GM23338 (cell line): ENCODE measurements at regions not wholly inside any gene's neighbourhood (a gene's known extent, or its start where the extent isn't known, plus 50 kb on each side); places are given as distances from the start of the nearest gene placed in this dataset.

ENCODE experiments used
- ATAC-seq: fragments of 200-7000 bp; cut with Tn5 transposase; 3 replicates; pipeline ENCODE4 v1.9.1; 2020
- DNase-seq: peaks from one replicate; pipeline ENCODE4 v3.0.0-alpha.2; 2015; ENCODE audit warnings: low spot score
- H2AFZ ChIP-seq: fragments of 200-600 bp; sonication (generic); 2 replicates; pipeline ENCODE4 v1.8.0; 2016; ENCODE audit warnings: antibody characterized with exemption, mild to moderate bottlenecking, moderate library complexity
- H3F3A ChIP-seq: fragments of 200-600 bp; sonication (generic); replicated peaks from 2 replicates; pipeline ENCODE4 v1.8.0; 2017; ENCODE audit warnings: antibody characterized with exemption, mixed run types, low read depth
- H3K27ac ChIP-seq: fragments of 200-600 bp; sonication (generic); 2 replicates; pipeline ENCODE4 v1.6.1; 2016; ENCODE audit warnings: low read depth
- H3K27me3 ChIP-seq: fragments of 200-600 bp; sonication (generic); 2 replicates; pipeline ENCODE4 v1.8.0; 2016; ENCODE audit warnings: mild to moderate bottlenecking, mixed run types, moderate library complexity; ENCODE audit not compliant: insufficient read depth
- H3K36me3 ChIP-seq: fragments of 200-600 bp; sonication (generic); 2 replicates; pipeline ENCODE4 v1.8.0; 2016; ENCODE audit warnings: mild to moderate bottlenecking; ENCODE audit not compliant: insufficient read depth
- H3K4me1 ChIP-seq: fragments of 200-600 bp; sonication (generic); 2 replicates; pipeline ENCODE4 v1.8.0; 2016; ENCODE audit warnings: mild to moderate bottlenecking, moderate library complexity; ENCODE audit not compliant: insufficient read depth
- H3K4me2 ChIP-seq: fragments of 200-600 bp; sonication (generic); 2 replicates; pipeline ENCODE4 v1.7.1; 2017; ENCODE audit warnings: mixed run types
- H3K4me3 ChIP-seq: fragments of 200-600 bp; sonication (generic); 2 replicates; pipeline ENCODE4 v1.6.1; 2016; ENCODE audit warnings: mixed run types
- H3K79me2 ChIP-seq: fragments of 200-600 bp; sonication (generic); replicated peaks from 2 replicates; pipeline ENCODE4 v1.8.0; 2017; ENCODE audit warnings: mild to moderate bottlenecking; ENCODE audit not compliant: insufficient read depth
- H3K9me2 ChIP-seq: fragments of 200-600 bp; sonication (generic); 2 replicates; pipeline ENCODE4 v1.8.0; 2017; ENCODE audit not compliant: insufficient read depth
- H4K20me1 ChIP-seq: fragments of 200-600 bp; sonication (generic); replicated peaks from 2 replicates; pipeline ENCODE4 v1.8.0; 2017; ENCODE audit warnings: mild to moderate bottlenecking; ENCODE audit not compliant: insufficient read depth
- H3K27ac Mint-ChIP-seq: 2 replicates; pipeline ENCODE4 v1.8.0; 2020; ENCODE audit warnings: inconsistent platforms, mild to moderate bottlenecking, moderate library complexity, mixed read lengths
- H3K27me3 Mint-ChIP-seq: 3 replicates; pipeline ENCODE4 v1.8.0; 2022; ENCODE audit warnings: low read depth, mild to moderate bottlenecking, moderate library complexity, mixed read lengths, inconsistent platforms; ENCODE audit not compliant: insufficient read depth, poor library complexity
- H3K36me3 Mint-ChIP-seq: 3 replicates; pipeline ENCODE4 v1.8.0; 2021; ENCODE audit warnings: low read depth, mild to moderate bottlenecking, inconsistent platforms, moderate library complexity, mixed read lengths
- H3K4me1 Mint-ChIP-seq: 3 replicates; pipeline ENCODE4 v1.8.0; 2020; ENCODE audit warnings: mild to moderate bottlenecking, inconsistent platforms, mixed read lengths
- H3K4me3 Mint-ChIP-seq: 3 replicates; pipeline ENCODE4 v1.8.0; 2021; ENCODE audit warnings: moderate library complexity, mild to moderate bottlenecking, inconsistent platforms, mixed read lengths
- H3K9me3 Mint-ChIP-seq: 3 replicates; pipeline ENCODE4 v1.8.0; 2020; ENCODE audit warnings: moderate library complexity, mild to moderate bottlenecking, inconsistent platforms, mixed read lengths
- CREB1 ChIP-seq: fragments of 250-450 bp; sonication (Bioruptor Pico); IDR thresholded peaks from 2 replicates; pipeline ENCODE4 v1.5.0; 2020; ENCODE audit warnings: low read depth, mild to moderate bottlenecking, moderate library complexity
- EZH2 ChIP-seq: fragments of 200-600 bp; sonication (generic); IDR thresholded peaks from one replicate; pipeline ENCODE4 v1.8.0; 2017; ENCODE audit warnings: antibody characterized with exemption, mild to moderate bottlenecking, low read depth; ENCODE audit not compliant: unreplicated experiment
- EZH2phosphoT487 ChIP-seq: fragments of 200-600 bp; sonication (generic); IDR thresholded peaks from one replicate; pipeline ENCODE4 v1.8.1; 2018; ENCODE audit warnings: antibody characterized with exemption; ENCODE audit not compliant: unreplicated experiment
- JUNB ChIP-seq: IDR thresholded peaks from one replicate; pipeline ENCODE4 v1.6.1; 2016; ENCODE audit warnings: antibody characterized with exemption; ENCODE audit not compliant: unreplicated experiment
- NANOG ChIP-seq: IDR thresholded peaks from 2 replicates; pipeline ENCODE4 v1.6.1; 2016; ENCODE audit warnings: antibody characterized with exemption, borderline replicate concordance
- POLR2AphosphoS5 ChIP-seq: IDR thresholded peaks from 2 replicates; pipeline ENCODE4 v1.6.1; 2016; ENCODE audit warnings: antibody characterized with exemption, low read depth
- STAT1 ChIP-seq: IDR thresholded peaks from one replicate; pipeline ENCODE4 v1.6.1; 2016; ENCODE audit warnings: antibody characterized with exemption; ENCODE audit not compliant: unreplicated experiment
- ZNF114 ChIP-seq: fragments of 250-450 bp; sonication (Bioruptor Pico); IDR thresholded peaks from 2 replicates; pipeline ENCODE4 v1.5.0; 2020; ENCODE audit warnings: mild to moderate bottlenecking, moderate library complexity
- ZNF331 ChIP-seq: fragments of 250-450 bp; sonication (Bioruptor Pico); IDR thresholded peaks from 2 replicates; pipeline ENCODE4 v1.5.0; 2020; ENCODE audit warnings: low read depth, mild to moderate bottlenecking, moderate library complexity
- TF ChIP-seq, protein P1 (sequence below): IDR thresholded peaks from 2 replicates; pipeline ENCODE4 v1.6.1; 2016; ENCODE audit warnings: antibody characterized with exemption
- TF ChIP-seq, protein P2 (sequence below): fragments of 250-450 bp; sonication (Bioruptor Pico); IDR thresholded peaks from 2 replicates; pipeline ENCODE4 v1.5.0; 2020; ENCODE audit warnings: mild to moderate bottlenecking, moderate library complexity
- TF ChIP-seq, protein P3 (sequence below): IDR thresholded peaks from one replicate; pipeline ENCODE4 v1.6.1; 2018; ENCODE audit warnings: antibody characterized with exemption; ENCODE audit not compliant: unreplicated experiment
- TF ChIP-seq, protein P4 (sequence below), 2 experiments: fragments of 200-600 bp in 1 of 2; sonication (generic) in 1 of 2; conservative IDR thresholded peaks; 2 replicates each; pipeline versions ENCODE4 v1.5.1 to v1.6.1; 2016 to 2017; ENCODE audit warnings: antibody characterized with exemption in 2 of 2, low read depth in 2 of 2, mild to moderate bottlenecking in 2 of 2, moderate library complexity in 1 of 2

DNA sequence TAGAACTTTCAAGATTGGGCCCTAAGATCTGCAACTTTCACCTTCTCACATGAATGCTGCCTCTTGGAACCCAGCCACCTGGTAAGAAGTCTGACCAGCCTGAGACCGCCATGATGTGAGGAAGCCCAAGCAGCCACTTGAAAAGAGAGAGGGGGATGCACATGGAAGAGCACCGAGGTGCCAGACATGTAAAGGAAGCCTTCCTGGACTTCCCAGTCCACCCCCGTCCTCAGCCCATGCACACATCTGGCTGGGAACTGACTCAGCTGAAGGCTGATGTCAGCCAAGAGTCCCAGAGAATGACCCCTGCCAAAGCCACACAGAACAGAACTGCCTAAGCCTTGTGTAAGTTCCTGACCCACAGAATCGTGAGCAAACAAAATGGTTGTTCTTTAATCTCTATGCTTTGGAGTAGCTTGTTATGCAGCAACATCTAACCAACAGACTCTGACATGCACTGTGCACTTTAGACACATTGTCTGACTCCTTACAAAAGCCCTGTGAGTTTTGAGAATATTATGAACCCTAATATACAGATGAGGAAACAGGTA lies 86.7 kb downstream of the RMI2 start:
- peaks cover 10% of the 10 kb centered on the region; the same call in 2 of the 3 replicates for H3K4me1 Mint-ChIP-seq
- Histone ChIP-seq H3K36me3 (no peaks in the 10 kb centered on the region), H3F3A (no peaks in the 10 kb centered on the region), H3K4me2 (no peak overlapping the region), H3K4me3 (no peak overlapping the region), H4K20me1 (no peaks in the 10 kb centered on the region), H3K27me3 (no peaks in the 10 kb centered on the region), H3K4me1 (peaks cover 4% of the 10 kb centered on the region), H3K9me2 (no peaks in the 10 kb centered on the region), H3K79me2 (no peaks in the 10 kb centered on the region), H2AFZ (0 out of 2 replicates have a peak overlapping the region, but pooled peaks have one; percentile 28), H3K27ac (no peak overlapping the region)
- TF ChIP-seq, protein P1, sequence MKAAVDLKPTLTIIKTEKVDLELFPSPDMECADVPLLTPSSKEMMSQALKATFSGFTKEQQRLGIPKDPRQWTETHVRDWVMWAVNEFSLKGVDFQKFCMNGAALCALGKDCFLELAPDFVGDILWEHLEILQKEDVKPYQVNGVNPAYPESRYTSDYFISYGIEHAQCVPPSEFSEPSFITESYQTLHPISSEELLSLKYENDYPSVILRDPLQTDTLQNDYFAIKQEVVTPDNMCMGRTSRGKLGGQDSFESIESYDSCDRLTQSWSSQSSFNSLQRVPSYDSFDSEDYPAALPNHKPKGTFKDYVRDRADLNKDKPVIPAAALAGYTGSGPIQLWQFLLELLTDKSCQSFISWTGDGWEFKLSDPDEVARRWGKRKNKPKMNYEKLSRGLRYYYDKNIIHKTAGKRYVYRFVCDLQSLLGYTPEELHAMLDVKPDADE, result no peak
- no peak for TF ChIP-seq CREB1
- no peak for TF ChIP-seq EZH2phosphoT487
- TF ChIP-seq, protein P2, sequence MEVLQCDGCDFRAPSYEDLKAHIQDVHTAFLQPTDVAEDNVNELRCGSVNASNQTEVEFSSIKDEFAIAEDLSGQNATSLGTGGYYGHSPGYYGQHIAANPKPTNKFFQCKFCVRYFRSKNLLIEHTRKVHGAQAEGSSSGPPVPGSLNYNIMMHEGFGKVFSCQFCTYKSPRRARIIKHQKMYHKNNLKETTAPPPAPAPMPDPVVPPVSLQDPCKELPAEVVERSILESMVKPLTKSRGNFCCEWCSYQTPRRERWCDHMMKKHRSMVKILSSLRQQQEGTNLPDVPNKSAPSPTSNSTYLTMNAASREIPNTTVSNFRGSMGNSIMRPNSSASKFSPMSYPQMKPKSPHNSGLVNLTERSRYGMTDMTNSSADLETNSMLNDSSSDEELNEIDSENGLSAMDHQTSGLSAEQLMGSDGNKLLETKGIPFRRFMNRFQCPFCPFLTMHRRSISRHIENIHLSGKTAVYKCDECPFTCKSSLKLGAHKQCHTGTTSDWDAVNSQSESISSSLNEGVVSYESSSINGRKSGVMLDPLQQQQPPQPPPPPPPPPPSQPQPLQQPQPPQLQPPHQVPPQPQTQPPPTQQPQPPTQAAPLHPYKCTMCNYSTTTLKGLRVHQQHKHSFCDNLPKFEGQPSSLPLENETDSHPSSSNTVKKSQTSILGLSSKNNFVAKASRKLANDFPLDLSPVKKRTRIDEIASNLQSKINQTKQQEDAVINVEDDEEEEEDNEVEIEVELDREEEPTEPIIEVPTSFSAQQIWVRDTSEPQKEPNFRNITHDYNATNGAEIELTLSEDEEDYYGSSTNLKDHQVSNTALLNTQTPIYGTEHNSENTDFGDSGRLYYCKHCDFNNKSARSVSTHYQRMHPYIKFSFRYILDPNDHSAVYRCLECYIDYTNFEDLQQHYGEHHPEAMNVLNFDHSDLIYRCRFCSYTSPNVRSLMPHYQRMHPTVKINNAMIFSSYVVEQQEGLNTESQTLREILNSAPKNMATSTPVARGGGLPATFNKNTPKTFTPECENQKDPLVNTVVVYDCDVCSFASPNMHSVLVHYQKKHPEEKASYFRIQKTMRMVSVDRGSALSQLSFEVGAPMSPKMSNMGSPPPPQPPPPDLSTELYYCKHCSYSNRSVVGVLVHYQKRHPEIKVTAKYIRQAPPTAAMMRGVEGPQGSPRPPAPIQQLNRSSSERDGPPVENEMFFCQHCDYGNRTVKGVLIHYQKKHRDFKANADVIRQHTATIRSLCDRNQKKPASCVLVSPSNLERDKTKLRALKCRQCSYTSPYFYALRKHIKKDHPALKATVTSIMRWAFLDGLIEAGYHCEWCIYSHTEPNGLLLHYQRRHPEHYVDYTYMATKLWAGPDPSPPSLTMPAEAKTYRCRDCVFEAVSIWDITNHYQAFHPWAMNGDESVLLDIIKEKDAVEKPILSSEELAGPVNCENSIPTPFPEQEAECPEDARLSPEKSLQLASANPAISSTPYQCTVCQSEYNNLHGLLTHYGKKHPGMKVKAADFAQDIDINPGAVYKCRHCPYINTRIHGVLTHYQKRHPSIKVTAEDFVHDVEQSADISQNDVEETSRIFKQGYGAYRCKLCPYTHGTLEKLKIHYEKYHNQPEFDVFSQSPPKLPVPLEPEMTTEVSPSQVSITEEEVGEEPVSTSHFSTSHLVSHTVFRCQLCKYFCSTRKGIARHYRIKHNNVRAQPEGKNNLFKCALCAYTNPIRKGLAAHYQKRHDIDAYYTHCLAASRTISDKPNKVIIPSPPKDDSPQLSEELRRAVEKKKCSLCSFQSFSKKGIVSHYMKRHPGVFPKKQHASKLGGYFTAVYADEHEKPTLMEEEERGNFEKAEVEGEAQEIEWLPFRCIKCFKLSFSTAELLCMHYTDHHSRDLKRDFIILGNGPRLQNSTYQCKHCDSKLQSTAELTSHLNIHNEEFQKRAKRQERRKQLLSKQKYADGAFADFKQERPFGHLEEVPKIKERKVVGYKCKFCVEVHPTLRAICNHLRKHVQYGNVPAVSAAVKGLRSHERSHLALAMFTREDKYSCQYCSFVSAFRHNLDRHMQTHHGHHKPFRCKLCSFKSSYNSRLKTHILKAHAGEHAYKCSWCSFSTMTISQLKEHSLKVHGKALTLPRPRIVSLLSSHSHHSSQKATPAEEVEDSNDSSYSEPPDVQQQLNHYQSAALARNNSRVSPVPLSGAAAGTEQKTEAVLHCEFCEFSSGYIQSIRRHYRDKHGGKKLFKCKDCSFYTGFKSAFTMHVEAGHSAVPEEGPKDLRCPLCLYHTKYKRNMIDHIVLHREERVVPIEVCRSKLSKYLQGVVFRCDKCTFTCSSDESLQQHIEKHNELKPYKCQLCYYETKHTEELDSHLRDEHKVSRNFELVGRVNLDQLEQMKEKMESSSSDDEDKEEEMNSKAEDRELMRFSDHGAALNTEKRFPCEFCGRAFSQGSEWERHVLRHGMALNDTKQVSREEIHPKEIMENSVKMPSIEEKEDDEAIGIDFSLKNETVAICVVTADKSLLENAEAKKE (CRISPR knock-in tag), result no peak
- TF ChIP-seq STAT1, result no peak
- TF ChIP-seq NANOG, result no peak
- TF ChIP-seq POLR2AphosphoS5, result no peak
- TF ChIP-seq, protein P3, sequence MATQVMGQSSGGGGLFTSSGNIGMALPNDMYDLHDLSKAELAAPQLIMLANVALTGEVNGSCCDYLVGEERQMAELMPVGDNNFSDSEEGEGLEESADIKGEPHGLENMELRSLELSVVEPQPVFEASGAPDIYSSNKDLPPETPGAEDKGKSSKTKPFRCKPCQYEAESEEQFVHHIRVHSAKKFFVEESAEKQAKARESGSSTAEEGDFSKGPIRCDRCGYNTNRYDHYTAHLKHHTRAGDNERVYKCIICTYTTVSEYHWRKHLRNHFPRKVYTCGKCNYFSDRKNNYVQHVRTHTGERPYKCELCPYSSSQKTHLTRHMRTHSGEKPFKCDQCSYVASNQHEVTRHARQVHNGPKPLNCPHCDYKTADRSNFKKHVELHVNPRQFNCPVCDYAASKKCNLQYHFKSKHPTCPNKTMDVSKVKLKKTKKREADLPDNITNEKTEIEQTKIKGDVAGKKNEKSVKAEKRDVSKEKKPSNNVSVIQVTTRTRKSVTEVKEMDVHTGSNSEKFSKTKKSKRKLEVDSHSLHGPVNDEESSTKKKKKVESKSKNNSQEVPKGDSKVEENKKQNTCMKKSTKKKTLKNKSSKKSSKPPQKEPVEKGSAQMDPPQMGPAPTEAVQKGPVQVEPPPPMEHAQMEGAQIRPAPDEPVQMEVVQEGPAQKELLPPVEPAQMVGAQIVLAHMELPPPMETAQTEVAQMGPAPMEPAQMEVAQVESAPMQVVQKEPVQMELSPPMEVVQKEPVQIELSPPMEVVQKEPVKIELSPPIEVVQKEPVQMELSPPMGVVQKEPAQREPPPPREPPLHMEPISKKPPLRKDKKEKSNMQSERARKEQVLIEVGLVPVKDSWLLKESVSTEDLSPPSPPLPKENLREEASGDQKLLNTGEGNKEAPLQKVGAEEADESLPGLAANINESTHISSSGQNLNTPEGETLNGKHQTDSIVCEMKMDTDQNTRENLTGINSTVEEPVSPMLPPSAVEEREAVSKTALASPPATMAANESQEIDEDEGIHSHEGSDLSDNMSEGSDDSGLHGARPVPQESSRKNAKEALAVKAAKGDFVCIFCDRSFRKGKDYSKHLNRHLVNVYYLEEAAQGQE, result no peak
- no peak for TF ChIP-seq ZNF331 (CRISPR knock-in tag)
- TF ChIP-seq, protein P4, sequence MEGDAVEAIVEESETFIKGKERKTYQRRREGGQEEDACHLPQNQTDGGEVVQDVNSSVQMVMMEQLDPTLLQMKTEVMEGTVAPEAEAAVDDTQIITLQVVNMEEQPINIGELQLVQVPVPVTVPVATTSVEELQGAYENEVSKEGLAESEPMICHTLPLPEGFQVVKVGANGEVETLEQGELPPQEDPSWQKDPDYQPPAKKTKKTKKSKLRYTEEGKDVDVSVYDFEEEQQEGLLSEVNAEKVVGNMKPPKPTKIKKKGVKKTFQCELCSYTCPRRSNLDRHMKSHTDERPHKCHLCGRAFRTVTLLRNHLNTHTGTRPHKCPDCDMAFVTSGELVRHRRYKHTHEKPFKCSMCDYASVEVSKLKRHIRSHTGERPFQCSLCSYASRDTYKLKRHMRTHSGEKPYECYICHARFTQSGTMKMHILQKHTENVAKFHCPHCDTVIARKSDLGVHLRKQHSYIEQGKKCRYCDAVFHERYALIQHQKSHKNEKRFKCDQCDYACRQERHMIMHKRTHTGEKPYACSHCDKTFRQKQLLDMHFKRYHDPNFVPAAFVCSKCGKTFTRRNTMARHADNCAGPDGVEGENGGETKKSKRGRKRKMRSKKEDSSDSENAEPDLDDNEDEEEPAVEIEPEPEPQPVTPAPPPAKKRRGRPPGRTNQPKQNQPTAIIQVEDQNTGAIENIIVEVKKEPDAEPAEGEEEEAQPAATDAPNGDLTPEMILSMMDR (conservative IDR thresholded peaks at IDR 0.05; ENCODE audit: low read depth in 2 of 2), result no peak
- TF ChIP-seq JUNB, result no peak
- TF ChIP-seq ZNF114 (CRISPR knock-in tag), result no peak
- TF ChIP-seq EZH2, result no peak
- H3K36me3 Mint-ChIP-seq, result no peaks in the 10 kb centered on the region
- H3K9me3 Mint-ChIP-seq, result no peaks in the 10 kb centered on the region
- ATAC-seq (no peak), DNase-seq (no peak)
- no peak overlapping the region for H3K27ac Mint-ChIP-seq
- no peak overlapping the region for H3K4me3 Mint-ChIP-seq
- H3K27me3 Mint-ChIP-seq, result peaks cover 8% of the 10 kb centered on the region
